PFSK-1 (cell line): ENCODE measurements at regions not wholly inside any gene's neighbourhood (a gene's known extent, or its start where the extent isn't known, plus 50 kb on each side); places are given as distances from the start of the nearest gene placed in this dataset.

Experiments
- FOXP2 ChIP-seq: optimal IDR thresholded peaks from 2 replicates; pipeline ENCODE3; 2011; ENCODE audit warnings: borderline replicate concordance, control low read depth, inconsistent platforms; ENCODE audit not compliant: insufficient read depth; ENCODE audit errors: extremely low read length, extremely low read depth
- POLR2AphosphoS5 ChIP-seq: IDR thresholded peaks from 2 replicates; pipeline ENCODE4 v1.6.1; 2012; ENCODE audit warnings: low read depth, mild to moderate bottlenecking, control low read depth, low read length, moderate library complexity
- SIN3A ChIP-seq: IDR thresholded peaks from 2 replicates; pipeline ENCODE4 v1.6.1; 2012; ENCODE audit warnings: mild to moderate bottlenecking, low read length, moderate library complexity, borderline replicate concordance; ENCODE audit not compliant: insufficient read depth
- TAF1 ChIP-seq: IDR thresholded peaks from 2 replicates; pipeline ENCODE4 v1.6.1; 2012; ENCODE audit warnings: low read length, control low read depth, borderline replicate concordance; ENCODE audit not compliant: insufficient read depth
- TF ChIP-seq, protein P1 (sequence below), 2 experiments: IDR thresholded peaks; 2 replicates each; pipeline versions ENCODE4 v1.6.1 to v1.8.0; 2011 to 2012; ENCODE audit warnings: low read depth in 2 of 2, low read length in 2 of 2, control low read depth in 1 of 2, inconsistent platforms in 1 of 2, mild to moderate bottlenecking in 1 of 2, moderate library complexity in 1 of 2; ENCODE audit not compliant: insufficient read depth in 1 of 2

DNA sequence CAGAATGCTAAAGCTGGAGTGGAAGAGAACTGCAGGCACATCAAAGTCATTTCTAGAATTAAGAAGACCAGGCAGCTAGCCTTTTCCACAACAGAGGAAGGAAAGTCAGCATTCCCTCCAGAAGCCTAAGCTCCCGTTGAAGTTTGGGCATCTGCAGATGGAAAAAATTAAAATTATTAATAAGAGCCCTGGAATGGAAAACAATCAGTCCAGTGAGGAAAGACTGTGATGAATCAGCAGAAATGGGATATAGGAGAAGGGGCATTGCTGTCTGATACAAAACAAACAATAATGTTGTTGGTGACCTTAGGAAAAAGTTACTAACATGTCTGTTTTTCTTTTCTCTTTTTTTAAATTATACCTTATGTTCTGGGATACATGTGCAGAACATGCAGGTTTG is 450.7 kb upstream of the SLC14A2 start:
- no peak for TF ChIP-seq TAF1
- TF ChIP-seq, protein P1, sequence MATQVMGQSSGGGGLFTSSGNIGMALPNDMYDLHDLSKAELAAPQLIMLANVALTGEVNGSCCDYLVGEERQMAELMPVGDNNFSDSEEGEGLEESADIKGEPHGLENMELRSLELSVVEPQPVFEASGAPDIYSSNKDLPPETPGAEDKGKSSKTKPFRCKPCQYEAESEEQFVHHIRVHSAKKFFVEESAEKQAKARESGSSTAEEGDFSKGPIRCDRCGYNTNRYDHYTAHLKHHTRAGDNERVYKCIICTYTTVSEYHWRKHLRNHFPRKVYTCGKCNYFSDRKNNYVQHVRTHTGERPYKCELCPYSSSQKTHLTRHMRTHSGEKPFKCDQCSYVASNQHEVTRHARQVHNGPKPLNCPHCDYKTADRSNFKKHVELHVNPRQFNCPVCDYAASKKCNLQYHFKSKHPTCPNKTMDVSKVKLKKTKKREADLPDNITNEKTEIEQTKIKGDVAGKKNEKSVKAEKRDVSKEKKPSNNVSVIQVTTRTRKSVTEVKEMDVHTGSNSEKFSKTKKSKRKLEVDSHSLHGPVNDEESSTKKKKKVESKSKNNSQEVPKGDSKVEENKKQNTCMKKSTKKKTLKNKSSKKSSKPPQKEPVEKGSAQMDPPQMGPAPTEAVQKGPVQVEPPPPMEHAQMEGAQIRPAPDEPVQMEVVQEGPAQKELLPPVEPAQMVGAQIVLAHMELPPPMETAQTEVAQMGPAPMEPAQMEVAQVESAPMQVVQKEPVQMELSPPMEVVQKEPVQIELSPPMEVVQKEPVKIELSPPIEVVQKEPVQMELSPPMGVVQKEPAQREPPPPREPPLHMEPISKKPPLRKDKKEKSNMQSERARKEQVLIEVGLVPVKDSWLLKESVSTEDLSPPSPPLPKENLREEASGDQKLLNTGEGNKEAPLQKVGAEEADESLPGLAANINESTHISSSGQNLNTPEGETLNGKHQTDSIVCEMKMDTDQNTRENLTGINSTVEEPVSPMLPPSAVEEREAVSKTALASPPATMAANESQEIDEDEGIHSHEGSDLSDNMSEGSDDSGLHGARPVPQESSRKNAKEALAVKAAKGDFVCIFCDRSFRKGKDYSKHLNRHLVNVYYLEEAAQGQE (IDR thresholded peaks at IDR 0.05; ENCODE audit: insufficient read depth in 1 of 2, low read depth in 2 of 2, low read length in 2 of 2): no peak
- no peak for TF ChIP-seq POLR2AphosphoS5
- TF ChIP-seq FOXP2: no peak
- TF ChIP-seq SIN3A: no peak

DNA sequence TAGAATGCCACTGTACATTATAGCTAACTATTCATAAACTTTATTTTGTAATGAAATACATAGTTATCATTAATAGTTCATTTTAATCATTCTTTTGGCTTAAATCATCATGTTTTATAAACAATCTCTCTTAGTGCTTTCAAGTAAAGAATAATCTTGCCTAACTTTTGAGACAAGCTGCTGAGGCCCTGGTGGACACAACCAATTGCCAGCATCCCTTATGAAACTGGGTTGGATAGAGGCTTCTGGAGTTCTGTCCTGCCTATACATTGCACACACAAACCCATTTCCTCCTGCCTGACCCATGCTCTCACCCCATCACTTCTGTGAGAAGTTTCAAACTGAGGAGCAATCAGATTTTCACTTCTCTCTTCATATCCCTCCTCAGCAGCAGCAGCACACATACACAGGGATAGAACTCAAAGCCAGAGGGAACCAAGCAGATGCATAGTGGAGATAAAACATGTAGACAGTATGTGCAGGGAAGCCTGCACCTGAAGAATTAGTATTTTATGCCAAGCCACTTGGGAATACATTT is 450.0 kb upstream of the SLC14A2 start:
- no peak for TF ChIP-seq POLR2AphosphoS5
- TF ChIP-seq TAF1: no peak
- TF ChIP-seq SIN3A: no peak
- TF ChIP-seq FOXP2: no peak
- TF ChIP-seq, protein P1 (IDR thresholded peaks at IDR 0.05; ENCODE audit: insufficient read depth in 1 of 2, low read depth in 2 of 2, low read length in 2 of 2): no peak

- TF ChIP-seq TAF1 (no peak), SIN3A (no peak), POLR2AphosphoS5 (no peak), FOXP2 (no peak)
- TF ChIP-seq, protein P1 (IDR thresholded peaks at IDR 0.05; ENCODE audit: insufficient read depth in 1 of 2, low read depth in 2 of 2, low read length in 2 of 2): no peak
Measured at GRCh38 chr18:45165871-45166270, 449.4 kb upstream of the SLC14A2 start.

- TF ChIP-seq POLR2AphosphoS5: no peak
- TF ChIP-seq TAF1: no peak
- no peak for TF ChIP-seq SIN3A
- no peak for TF ChIP-seq FOXP2
- TF ChIP-seq, protein P1 (IDR thresholded peaks at IDR 0.05; ENCODE audit: insufficient read depth in 1 of 2, low read depth in 2 of 2, low read length in 2 of 2): no peak
Measured at GRCh38 chr18:45166341-45166835, 448.9 kb upstream of the SLC14A2 start.

DNA sequence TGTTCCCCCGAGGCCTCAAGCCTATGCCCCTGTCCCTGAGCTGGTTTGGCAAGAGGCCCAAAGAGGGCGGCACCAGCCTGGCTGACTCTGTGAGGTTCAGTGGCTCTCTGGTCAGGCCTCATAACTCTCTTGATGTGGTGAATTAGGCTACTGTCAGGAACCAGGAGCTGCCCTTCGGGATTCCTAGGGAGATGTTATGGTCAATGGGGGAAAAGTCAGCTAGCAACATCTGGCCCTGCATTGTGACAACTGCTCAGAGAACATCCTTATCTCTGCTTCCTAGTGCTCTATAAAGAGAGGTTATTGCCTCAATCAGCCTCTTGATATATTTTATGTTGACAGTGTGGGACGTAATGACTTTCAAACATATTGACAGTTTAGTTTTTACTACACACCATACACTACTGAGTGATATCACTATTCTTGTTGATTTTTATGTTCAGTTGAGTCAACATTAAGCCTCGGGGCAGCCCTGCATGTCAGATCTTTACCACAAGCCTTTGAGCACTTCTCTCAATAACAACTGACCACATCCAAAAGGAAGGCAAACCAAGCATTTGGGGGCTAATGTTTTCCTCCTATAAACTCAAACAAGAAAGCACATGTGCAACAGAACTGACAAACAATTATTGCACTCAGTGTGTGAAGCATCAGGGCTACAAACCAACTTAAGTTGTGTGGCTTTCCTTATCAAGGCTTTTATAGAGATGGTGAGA is 448.3 kb upstream of the SLC14A2 start:
- TF ChIP-seq, protein P1 (IDR thresholded peaks at IDR 0.05; ENCODE audit: insufficient read depth in 1 of 2, low read depth in 2 of 2, low read length in 2 of 2): no peak
- TF ChIP-seq TAF1 (no peak), FOXP2 (no peak), POLR2AphosphoS5 (no peak), SIN3A (no peak)
